Mucosa of descending colon (tissue), 3 donors: ENCODE measurements at regions not wholly inside any gene's neighbourhood (a gene's known extent, or its start where the extent isn't known, plus 50 kb on each side); places are given as distances from the start of the nearest gene placed in this dataset.

Source experiments
- ATAC-seq: fragments of 200-7000 bp; cut with Tn5 transposase; one replicate; pipeline ENCODE4 v1.9.1; 2020; ENCODE audit warnings: mild to moderate bottlenecking, moderate library complexity
- DNase-seq, 3 donors: peaks; one replicate each; pipeline ENCODE4 v3.0.0-alpha.2; 2020
- H3K36me3 ChIP-seq: fragments of 200-600 bp; one replicate; pipeline ENCODE4 v1.8.0; 2021; ENCODE audit warnings: low read depth, mild to moderate bottlenecking
- H3K4me1 ChIP-seq: fragments of 200-600 bp; one replicate; pipeline ENCODE4 v1.8.0; 2021; ENCODE audit warnings: low read depth, mild to moderate bottlenecking
- H3K4me3 ChIP-seq: fragments of 200-600 bp; one replicate; pipeline ENCODE4 v1.8.0; 2021; ENCODE audit warnings: mild to moderate bottlenecking
- H3K9me3 ChIP-seq: fragments of 200-600 bp; one replicate; pipeline ENCODE4 v1.8.0; 2021; ENCODE audit warnings: mild to moderate bottlenecking
- CTCF ChIP-seq: fragments of 200-600 bp; IDR thresholded peaks from one replicate; pipeline ENCODE4 v1.8.0; 2022; ENCODE audit warnings: antibody characterized with exemption, mild to moderate bottlenecking
- intact Hi-C, 2 donors: fragments of 100-400 bp; cut with DNase I in 1 of 2; cut with micrococcal nuclease in 1 of 2; formaldehyde crosslinking; loops; one replicate each; pipeline versions ENCODE4 v1.11.0 to v1.11.1; 2022; cut with DNase I, micrococcal nuclease
- donor health status: DM: no; HTN: no; CAD: no; lungs with moderate emphysema.
- donor health status: DM: no; HTN: no; CAD: no.
- donor health status: DM: no; HTN: yes; CAD: no.

GRCh38 chr7:89797965-89798598 lies 356.2 kb upstream of the STEAP1 start:
- DNase-seq (no peak), ATAC-seq (no peak)
- Histone ChIP-seq H3K36me3 (no peaks in the 10 kb centered on the region), H3K9me3 (no peaks in the 10 kb centered on the region), H3K4me3 (no peak overlapping the region), H3K4me1 (no peaks in the 10 kb centered on the region)
- TF ChIP-seq CTCF, result no peak
- intact Hi-C loops, result no loop called here

GRCh38 chr7:89798599-89798996 lies 355.7 kb upstream of the STEAP1 start:
- no peak for DNase-seq
- no peak for ATAC-seq
- TF ChIP-seq CTCF, result no peak
- no peaks in the 10 kb centered on the region for H3K36me3 ChIP-seq
- H3K4me1 ChIP-seq, result no peaks in the 10 kb centered on the region
- no peaks in the 10 kb centered on the region for H3K9me3 ChIP-seq
- H3K4me3 ChIP-seq, result no peak overlapping the region
- intact Hi-C loops, result no loop called here

GRCh38 chr7:89800761-89801160 lies 353.5 kb upstream of the STEAP1 start:
- no peak for ATAC-seq
- no peaks in the 10 kb centered on the region for H3K36me3 ChIP-seq
- no peak for TF ChIP-seq CTCF
- no peaks in the 10 kb centered on the region for H3K9me3 ChIP-seq
- no peak overlapping the region for H3K4me3 ChIP-seq
- intact Hi-C loops, result no loop called here
- DNase-seq, result no peak
- H3K4me1 ChIP-seq, result no peaks in the 10 kb centered on the region

- intact Hi-C loops, result no loop called here
- DNase-seq (no peak), ATAC-seq (no peak)
- H3K4me1 ChIP-seq, result no peaks in the 10 kb centered on the region
- no peak for TF ChIP-seq CTCF
- H3K9me3 ChIP-seq, result no peaks in the 10 kb centered on the region
- H3K36me3 ChIP-seq, result no peaks in the 10 kb centered on the region
- H3K4me3 ChIP-seq, result no peak overlapping the region
Observed at GRCh38 chr7:89809291-89809690, 345.0 kb upstream of the STEAP1 start.

GRCh38 chr7:89813081-89813480 lies 341.2 kb upstream of the STEAP1 start:
- no peak for TF ChIP-seq CTCF
- H3K9me3 ChIP-seq, result no peaks in the 10 kb centered on the region
- ATAC-seq, result no peak

GRCh38 chr7:89826121-89826520 lies 328.1 kb upstream of the STEAP1 start:
- DNase-seq (no peak), ATAC-seq (no peak)
- H3K4me3 ChIP-seq, result no peak overlapping the region
- intact Hi-C loops, result no loop called here
- H3K36me3 ChIP-seq, result no peaks in the 10 kb centered on the region
- H3K9me3 ChIP-seq, result no peaks in the 10 kb centered on the region
- no peak for TF ChIP-seq CTCF
- H3K4me1 ChIP-seq, result no peaks in the 10 kb centered on the region

More at GRCh38 chr7:89813081-89813480, 341.2 kb upstream of the STEAP1 start:
- intact Hi-C loops, result no loop called here
- DNase-seq, result no peak
- no peaks in the 10 kb centered on the region for H3K4me1 ChIP-seq
- no peaks in the 10 kb centered on the region for H3K36me3 ChIP-seq
- no peak overlapping the region for H3K4me3 ChIP-seq
